SJCRH30 (cell line): ENCODE measurements at regions not wholly inside any gene's neighbourhood (a gene's known extent, or its start where the extent isn't known, plus 50 kb on each side); places are given as distances from the start of the nearest gene placed in this dataset.
"Not testable (repeated sequence)": the region's sequence is repeated elsewhere in the genome, so short reads cannot be mapped to it uniquely, and the experiment has no call there.

Experiments used
- DNase-seq, 2 experiments: peaks; one replicate each; pipeline ENCODE4 v3.0.0-alpha.2; 2015 to 2020
- H3K27ac ChIP-seq: fragments of 250-450 bp; sonication (Bioruptor Pico); 2 replicates; pipeline ENCODE4 v1.5.1; 2020; ENCODE audit warnings: mild to moderate bottlenecking, moderate library complexity
- H3K27me3 ChIP-seq: fragments of 250-450 bp; sonication (Bioruptor Pico); 2 replicates; pipeline ENCODE4 v1.5.1; 2020; ENCODE audit warnings: mild to moderate bottlenecking, moderate library complexity
- H3K36me3 ChIP-seq: fragments of 250-450 bp; sonication (Bioruptor Pico); 2 replicates; pipeline ENCODE4 v1.5.1; 2020; ENCODE audit warnings: mild to moderate bottlenecking, moderate library complexity
- H3K4me1 ChIP-seq: fragments of 250-450 bp; sonication (Bioruptor Pico); 2 replicates; pipeline ENCODE4 v1.5.1; 2020; ENCODE audit warnings: mild to moderate bottlenecking, moderate library complexity
- H3K4me3 ChIP-seq: fragments of 250-450 bp; sonication (Bioruptor Pico); 2 replicates; pipeline ENCODE4 v1.5.1; 2020; ENCODE audit warnings: mild to moderate bottlenecking, moderate library complexity
- H3K9me3 ChIP-seq: fragments of 250-450 bp; sonication (Bioruptor Pico); replicated peaks from 2 replicates; pipeline ENCODE4 v1.5.1; 2020; ENCODE audit warnings: mild to moderate bottlenecking, moderate library complexity

DNA sequence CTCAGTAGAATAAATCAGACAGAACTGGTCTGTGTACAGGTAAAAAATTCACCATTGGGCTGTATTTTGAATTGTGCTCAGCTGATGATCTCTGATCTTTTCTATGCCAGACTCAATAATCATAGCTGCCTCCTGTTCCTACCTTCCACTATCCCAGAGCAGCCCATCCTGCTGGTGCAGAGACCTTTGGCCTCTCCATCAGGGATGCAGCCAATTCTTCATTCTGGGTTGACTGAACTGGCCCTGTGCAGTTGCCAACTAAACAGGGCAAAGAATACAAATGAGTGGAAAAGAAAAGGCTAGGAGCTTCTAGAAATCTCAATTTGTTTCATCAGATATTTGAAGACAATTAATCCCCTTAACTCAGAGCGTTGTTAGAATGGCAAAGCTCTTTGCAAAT, 1781.3 kb upstream of the CELF4 start:
- Histone ChIP-seq H3K4me1 (no peaks in the 10 kb centered on the region), H3K27ac (no peak overlapping the region)

DNA sequence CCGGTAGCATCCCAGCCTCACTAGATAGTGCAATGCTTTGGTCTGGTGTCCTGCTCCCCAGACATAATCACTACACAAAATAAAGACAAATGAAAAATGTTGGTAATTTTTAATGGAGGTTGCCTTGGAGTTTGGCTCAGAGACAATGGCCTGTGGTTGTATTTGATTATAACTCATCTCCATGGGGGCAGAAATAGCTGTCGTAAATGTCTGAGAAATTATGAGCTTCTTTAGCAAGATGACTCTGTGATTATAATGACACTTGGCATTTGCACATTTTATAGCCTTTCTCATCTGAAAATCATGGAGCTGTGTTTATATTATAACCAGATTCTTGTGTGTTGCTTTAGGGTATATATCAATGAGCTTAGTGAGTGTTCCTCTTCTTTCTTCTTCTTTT, 1779.7 kb upstream of the CELF4 start:
- H3K36me3 ChIP-seq: no peaks in the 10 kb centered on the region
- no peak overlapping the region for H3K27ac ChIP-seq
- no peak for DNase-seq
- no peaks in the 10 kb centered on the region for H3K4me1 ChIP-seq
- no peaks in the 10 kb centered on the region for H3K27me3 ChIP-seq
- no peaks in the 10 kb centered on the region for H3K9me3 ChIP-seq
- no peak overlapping the region for H3K4me3 ChIP-seq

More for the DNA sequence above, 1781.3 kb upstream of the CELF4 start:
- DNase-seq: no peak
- H3K4me3 ChIP-seq: no peak overlapping the region
- H3K9me3 ChIP-seq: no peaks in the 10 kb centered on the region
- H3K36me3 ChIP-seq: no peaks in the 10 kb centered on the region
- no peaks in the 10 kb centered on the region for H3K27me3 ChIP-seq

DNA sequence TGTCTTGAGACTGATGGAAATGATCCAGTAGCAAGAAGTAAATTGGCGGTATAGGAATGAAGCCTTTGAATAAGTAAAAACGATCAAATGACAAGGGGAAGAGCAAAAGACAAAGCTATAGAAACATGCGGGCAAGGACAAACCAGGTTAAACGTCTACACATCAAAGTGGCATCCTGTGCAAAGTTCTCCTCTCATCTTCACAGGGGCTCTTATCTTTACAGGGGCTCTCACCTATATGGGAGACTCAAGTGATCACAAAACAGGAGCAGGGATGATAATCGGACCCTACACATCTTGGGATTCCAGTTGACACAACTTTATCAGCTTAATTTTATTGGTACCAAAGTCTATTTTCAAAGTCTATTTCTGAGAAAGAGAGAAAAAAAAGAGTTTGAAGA, 1778.9 kb upstream of the CELF4 start:
- no peak overlapping the region for H3K27ac ChIP-seq
- no peaks in the 10 kb centered on the region for H3K36me3 ChIP-seq
- DNase-seq: no peak
- no peaks in the 10 kb centered on the region for H3K27me3 ChIP-seq
- H3K4me3 ChIP-seq: no peak overlapping the region
- H3K9me3 ChIP-seq: no peaks in the 10 kb centered on the region
- no peaks in the 10 kb centered on the region for H3K4me1 ChIP-seq

DNA sequence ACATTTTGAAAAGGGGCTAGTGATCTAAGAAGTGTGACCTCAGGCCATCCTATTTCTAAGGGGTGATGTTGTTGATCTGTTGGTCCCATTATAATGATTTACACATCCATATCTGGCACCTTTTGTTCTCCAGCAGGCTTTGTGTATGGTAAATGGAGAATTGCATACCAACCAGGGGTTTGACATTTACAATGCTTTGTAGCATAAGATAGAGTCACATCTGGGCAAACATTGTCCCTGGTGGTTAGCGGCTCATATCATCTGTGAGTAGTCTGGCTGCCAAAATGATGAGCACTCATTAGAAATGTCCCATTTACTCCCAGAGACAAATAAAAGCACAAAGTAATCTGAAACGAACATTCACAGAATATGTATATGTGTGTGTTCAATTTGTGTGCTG, 1775.5 kb upstream of the CELF4 start:
- Histone ChIP-seq H3K36me3 (no peaks in the 10 kb centered on the region), H3K27me3 (no peaks in the 10 kb centered on the region), H3K9me3 (no peaks in the 10 kb centered on the region), H3K27ac (no peak overlapping the region), H3K4me1 (no peaks in the 10 kb centered on the region), H3K4me3 (no peak overlapping the region)
- DNase-seq: no peak

DNA sequence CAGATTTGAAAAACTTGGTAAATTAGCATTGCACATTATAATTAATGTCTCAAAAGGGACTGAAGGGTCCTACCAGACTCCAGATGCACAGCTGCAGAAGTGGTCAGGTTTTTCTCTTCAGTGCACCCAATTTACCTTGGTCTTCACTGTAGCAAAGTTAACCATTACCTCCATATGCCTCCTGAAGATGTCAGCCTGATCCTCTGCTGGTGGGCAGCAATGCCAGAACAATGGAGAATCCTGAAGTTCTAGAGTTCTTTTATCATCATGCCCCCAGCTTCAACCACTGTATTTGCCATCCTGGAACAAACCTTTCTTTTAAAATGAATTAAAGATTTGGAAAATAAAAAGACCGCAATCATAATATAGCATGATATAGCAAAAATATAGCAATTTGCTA, 1774.8 kb upstream of the CELF4 start:
- Histone ChIP-seq H3K4me3 (no peak overlapping the region), H3K9me3 (no peaks in the 10 kb centered on the region), H3K27me3 (no peaks in the 10 kb centered on the region), H3K36me3 (no peaks in the 10 kb centered on the region), H3K4me1 (no peaks in the 10 kb centered on the region), H3K27ac (no peak overlapping the region)
- DNase-seq: no peak

DNA sequence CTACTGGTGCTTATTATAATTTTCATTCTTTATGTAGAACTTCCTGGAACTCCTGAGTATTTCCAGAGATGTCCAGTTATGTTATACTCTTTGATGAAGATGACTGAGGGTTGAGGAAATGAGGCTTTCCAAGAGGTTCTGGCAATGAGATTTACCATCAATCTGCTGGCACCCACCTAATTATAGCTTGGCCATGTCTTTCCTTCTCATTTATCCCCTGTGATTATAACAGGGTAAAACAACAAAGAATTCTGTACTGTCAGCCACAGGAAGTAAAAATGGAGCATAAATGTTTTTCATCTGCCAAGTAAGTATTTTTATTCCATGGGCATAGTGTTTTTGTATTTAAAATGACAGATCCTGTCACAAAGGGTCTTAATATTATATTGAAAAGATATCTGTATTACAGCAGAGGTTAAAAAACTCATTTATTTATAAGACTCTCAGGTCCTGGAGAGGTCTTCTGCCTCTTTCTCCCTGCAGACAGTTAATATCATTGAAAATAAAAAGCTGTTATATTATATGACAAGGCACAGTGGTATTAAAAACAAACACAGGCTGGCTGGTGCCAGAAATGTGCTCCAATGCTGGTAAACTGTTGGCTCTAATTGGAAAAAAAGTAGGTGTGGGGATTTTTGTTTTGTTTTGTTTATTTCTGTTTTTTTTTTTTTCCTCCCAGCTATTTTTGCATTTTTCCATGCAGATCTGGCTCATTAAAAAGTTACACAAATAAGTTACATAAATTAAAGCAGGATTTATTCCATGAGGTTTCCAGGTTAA, 1764.1 kb upstream of the CELF4 start:
- no peak overlapping the region for H3K27ac ChIP-seq
- H3K27me3 ChIP-seq: no peaks in the 10 kb centered on the region
- H3K36me3 ChIP-seq: no peaks in the 10 kb centered on the region
- no peak overlapping the region for H3K4me3 ChIP-seq
- H3K4me1 ChIP-seq: no peaks in the 10 kb centered on the region
- H3K9me3 ChIP-seq: no peaks in the 10 kb centered on the region
- no peak for DNase-seq

DNA sequence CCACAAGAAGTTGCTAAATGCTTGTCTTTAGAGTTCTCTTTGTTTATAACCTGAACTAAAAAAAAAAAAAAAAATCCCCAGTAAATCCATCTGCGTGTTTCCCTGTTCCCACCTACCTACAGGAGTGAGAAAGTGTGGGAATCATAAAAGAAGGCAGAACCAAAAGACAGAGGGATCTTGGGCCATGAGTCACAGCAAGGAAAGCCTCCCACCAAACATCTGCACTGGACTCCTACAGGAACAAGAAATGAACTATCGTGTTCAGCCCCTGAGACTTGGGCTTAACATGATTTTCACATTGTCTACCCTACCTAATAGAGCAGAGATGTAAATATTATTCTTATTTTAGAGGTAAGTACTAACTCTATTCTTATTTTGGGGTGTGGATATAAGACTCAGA, 1761.2 kb upstream of the CELF4 start:
- H3K27ac ChIP-seq: no peak overlapping the region
- H3K27me3 ChIP-seq: no peaks in the 10 kb centered on the region
- H3K4me1 ChIP-seq: no peaks in the 10 kb centered on the region
- no peaks in the 10 kb centered on the region for H3K9me3 ChIP-seq
- no peak overlapping the region for H3K4me3 ChIP-seq
- DNase-seq: no peak
- H3K36me3 ChIP-seq: no peaks in the 10 kb centered on the region

DNA sequence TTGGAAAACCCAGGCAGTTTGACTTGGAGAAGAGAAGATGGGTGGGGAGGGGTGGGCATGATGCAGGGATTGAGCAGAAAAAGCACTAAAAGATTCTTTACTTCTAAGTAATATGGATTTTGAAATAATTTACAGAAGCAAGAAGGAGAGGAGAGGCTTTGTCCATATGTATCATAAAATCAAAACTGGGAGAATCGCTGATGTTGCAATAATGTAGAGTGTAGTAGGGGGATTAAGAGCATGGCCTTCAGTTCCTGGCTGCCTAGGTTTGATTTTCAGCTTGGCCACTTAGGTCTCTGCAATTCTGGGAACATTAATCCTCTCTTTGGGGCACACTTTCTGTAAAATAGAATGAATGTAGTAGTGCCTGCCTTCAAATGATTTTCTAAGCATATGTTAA, 1760.4 kb upstream of the CELF4 start:
- Histone ChIP-seq H3K27ac (no peak overlapping the region), H3K4me3 (no peak overlapping the region), H3K27me3 (no peaks in the 10 kb centered on the region), H3K9me3 (no peaks in the 10 kb centered on the region), H3K4me1 (no peaks in the 10 kb centered on the region), H3K36me3 (no peaks in the 10 kb centered on the region)
- DNase-seq: no peak

DNA sequence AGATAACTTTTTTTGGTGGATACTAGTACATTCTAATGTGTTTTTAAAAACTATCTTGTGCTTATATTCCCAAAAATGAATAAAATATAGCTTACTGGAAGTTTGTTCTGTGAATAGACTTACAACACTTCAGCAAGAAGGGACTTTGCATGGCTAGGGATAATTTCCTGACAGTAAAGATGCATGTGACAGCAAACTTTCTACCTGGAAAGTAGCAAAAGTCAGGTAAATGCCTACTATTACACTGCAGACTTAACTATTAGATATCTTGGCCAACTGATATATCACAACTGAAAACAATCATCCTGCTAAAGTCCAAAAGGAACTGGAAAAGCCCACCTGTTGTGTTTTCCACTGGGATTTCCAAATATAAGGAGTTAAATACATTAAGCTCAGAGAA, 1753.5 kb upstream of the CELF4 start:
- Histone ChIP-seq H3K9me3 (no peaks in the 10 kb centered on the region), H3K27ac (no peak overlapping the region), H3K4me1 (no peaks in the 10 kb centered on the region), H3K27me3 (no peaks in the 10 kb centered on the region), H3K36me3 (no peaks in the 10 kb centered on the region), H3K4me3 (no peak overlapping the region)
- DNase-seq: no peak

DNA sequence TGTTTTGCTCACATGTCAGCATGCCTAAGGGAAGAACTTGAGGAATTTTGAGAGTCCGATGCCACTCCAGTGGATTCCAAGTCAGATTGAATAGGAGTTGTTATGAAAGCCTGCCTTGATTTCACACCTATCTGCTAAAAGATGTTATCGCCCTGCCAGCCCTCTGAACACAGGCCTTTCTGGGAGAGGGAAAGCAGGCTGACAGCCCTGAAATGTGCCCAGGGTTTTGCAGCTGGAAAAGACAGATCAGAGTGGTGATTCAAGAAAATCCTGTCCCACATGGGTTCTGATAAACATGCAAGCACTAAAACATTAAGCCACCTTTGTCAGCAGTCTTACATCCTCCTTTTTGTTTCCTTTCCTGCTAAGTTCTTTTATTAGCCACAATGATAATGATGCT, 1752.9 kb upstream of the CELF4 start:
- no peaks in the 10 kb centered on the region for H3K36me3 ChIP-seq
- H3K4me1 ChIP-seq: no peaks in the 10 kb centered on the region
- no peak for DNase-seq

DNA sequence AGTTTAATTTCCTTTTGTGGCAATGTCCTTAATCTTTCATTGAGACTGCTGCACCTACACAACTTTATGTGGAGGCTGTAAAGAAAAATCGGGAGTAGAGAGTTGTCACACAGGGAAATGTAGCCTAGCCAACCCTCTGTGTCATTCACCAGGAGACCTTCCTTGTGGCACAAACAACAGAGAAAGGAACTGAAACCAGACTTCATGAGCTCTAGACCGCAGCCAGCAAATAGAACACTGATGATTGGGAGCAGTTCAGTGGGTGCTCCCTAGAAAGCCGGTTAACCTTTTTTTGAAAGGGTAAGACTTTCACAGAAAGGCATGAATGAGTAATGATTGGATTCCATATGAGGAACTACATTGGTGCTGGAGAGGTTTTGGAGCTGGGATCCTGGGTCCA, 1752.4 kb upstream of the CELF4 start:
- Histone ChIP-seq H3K4me3 (no peak overlapping the region), H3K36me3 (no peaks in the 10 kb centered on the region), H3K4me1 (no peaks in the 10 kb centered on the region), H3K27me3 (no peaks in the 10 kb centered on the region), H3K9me3 (no peaks in the 10 kb centered on the region), H3K27ac (no peak overlapping the region)
- no peak for DNase-seq

More for the DNA sequence above, 1752.9 kb upstream of the CELF4 start:
- Histone ChIP-seq H3K9me3 (no peaks in the 10 kb centered on the region), H3K27ac (no peak overlapping the region), H3K27me3 (no peaks in the 10 kb centered on the region), H3K4me3 (no peak overlapping the region)

DNA sequence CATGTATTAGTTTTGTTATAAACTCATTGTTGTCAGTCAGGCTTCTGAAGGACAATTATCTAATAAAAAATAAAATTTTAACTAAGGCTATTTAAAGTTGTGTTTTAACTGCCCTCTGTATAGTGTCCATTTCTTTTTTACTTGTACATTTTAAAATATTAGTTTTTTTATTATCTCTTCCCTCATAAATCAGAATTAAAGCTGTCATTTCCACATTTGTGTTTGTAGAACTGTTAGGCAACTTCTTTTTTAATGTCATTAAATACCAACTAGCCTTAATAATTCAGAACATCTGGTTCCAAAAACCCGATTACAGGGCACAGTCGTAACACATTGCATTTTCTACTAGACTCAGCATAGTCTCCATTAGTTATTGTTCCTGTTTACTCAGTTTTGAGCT, 1749.0 kb upstream of the CELF4 start:
- H3K9me3 ChIP-seq: no peaks in the 10 kb centered on the region
- H3K4me1 ChIP-seq: no peaks in the 10 kb centered on the region
- H3K36me3 ChIP-seq: no peaks in the 10 kb centered on the region
- no peak overlapping the region for H3K27ac ChIP-seq
- no peak overlapping the region for H3K4me3 ChIP-seq
- no peaks in the 10 kb centered on the region for H3K27me3 ChIP-seq
- no peak for DNase-seq

DNA sequence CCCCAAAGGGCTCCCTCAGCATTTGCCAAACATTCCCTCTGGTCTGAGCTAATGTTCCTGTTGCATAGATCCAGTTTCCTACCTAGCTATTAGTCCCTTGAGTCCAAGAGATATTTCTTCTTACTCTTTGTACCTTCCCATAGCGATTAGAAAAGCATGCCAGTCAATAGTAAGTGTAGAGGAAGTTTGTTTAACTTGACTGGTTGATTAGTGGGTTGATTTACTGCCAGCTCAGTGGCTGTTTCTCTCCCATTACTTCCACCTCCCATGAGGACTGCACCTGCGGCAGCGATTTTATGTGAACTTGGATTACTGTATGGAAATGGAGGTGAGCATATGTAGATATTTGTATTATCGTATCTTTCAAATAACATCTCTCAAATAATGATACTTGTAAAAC, 1748.4 kb upstream of the CELF4 start:
- no peak for DNase-seq
- Histone ChIP-seq H3K27ac (no peak overlapping the region), H3K9me3 (no peaks in the 10 kb centered on the region), H3K27me3 (no peaks in the 10 kb centered on the region), H3K36me3 (no peaks in the 10 kb centered on the region), H3K4me3 (no peak overlapping the region), H3K4me1 (no peaks in the 10 kb centered on the region)

DNA sequence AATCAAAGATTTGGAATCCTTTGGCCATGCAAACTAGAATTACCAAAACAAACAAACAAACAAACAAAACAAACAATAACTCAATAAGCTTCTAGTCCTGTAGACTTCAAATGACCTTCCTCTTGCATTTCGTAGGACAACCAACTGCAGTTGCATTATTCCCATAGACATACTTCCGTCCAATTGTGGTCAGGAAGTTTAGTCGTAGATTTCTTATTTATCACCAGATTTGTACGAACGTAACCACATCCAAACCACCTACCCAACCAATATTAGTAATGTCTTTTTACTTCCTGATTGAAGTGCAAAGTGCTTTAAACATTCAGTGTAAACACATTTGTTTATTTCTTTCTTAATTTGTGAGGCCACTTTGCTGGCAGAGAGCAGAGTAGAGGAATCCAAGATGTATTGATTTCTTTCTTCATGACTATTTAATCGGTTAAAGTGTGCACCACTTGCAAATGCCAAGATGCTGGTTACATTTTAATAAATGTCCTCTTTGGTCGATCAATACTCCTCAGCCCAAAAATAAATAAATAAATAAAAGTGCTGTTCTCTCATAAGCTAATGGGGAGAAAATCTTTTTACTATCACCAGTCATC, 1745.6 kb upstream of the CELF4 start:
- no peaks in the 10 kb centered on the region for H3K9me3 ChIP-seq
- H3K27ac ChIP-seq: no peak overlapping the region
- DNase-seq: no peak
- H3K4me1 ChIP-seq: no peaks in the 10 kb centered on the region
- H3K36me3 ChIP-seq: no peaks in the 10 kb centered on the region
- H3K27me3 ChIP-seq: no peaks in the 10 kb centered on the region
- no peak overlapping the region for H3K4me3 ChIP-seq

DNA sequence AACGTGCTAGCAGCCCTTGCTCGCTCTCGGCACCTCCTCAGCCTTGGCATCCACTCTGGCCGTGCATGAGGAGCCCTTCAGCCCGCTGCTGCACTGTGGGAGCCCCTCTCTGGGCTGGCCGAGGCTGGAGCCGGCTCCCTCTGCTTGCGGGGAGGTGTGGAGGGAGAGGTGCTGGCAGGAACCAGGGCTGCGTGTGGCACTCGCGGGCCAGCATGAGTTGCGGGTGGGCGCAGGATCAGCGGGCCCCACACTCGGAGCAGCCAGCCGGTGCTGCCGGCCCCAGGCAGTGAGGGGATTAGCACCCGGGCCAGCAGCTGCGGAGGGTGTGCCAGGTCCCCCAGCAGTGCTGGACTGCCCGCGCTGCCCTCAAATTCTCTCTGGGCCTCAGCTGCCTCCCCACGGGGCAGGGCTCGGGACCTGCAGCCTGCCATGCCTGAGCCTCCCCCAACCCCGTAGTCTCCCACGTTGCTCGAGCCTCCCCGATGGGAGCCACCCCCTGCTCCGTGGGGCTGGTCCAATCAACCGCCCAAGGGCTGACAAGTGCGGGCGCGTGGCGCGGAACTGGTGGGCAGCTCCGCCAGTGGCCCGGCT, 1743.4 kb upstream of the CELF4 start:
- H3K36me3 ChIP-seq, H3K4me1 ChIP-seq, H3K27me3 ChIP-seq, DNase-seq, H3K27ac ChIP-seq, H3K4me3 ChIP-seq, H3K9me3 ChIP-seq: not testable (repeated sequence)

DNA sequence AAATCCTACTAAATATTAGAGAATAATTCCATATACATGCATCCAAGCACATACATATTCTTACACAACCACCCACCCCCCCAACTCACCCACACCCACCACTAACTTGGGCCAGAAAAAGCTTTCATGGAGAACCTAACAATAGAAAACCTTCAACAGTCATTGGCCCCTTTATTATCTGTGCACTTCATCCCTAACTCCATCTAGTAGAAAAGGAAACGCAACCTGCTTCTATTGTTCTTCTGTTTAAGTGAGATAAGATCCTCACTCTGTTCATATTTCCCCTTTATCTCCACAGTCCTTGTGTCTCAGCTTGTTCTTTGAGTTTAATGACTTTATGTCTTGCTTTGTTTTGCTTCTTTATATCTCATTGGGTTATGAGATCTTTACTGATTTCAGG, 1740.2 kb upstream of the CELF4 start:
- Histone ChIP-seq H3K9me3 (no peaks in the 10 kb centered on the region), H3K36me3 (no peaks in the 10 kb centered on the region), H3K27me3 (no peaks in the 10 kb centered on the region), H3K4me1 (no peaks in the 10 kb centered on the region), H3K27ac (no peak overlapping the region), H3K4me3 (no peak overlapping the region)
- no peak for DNase-seq
